ENCODE measurements at regions not wholly inside any gene's neighbourhood (a gene's known extent, or its start where the extent isn't known, plus 50 kb on each side); places are given as distances from the start of the nearest gene placed in this dataset.
"Not testable (repeated sequence)": the region's sequence is repeated elsewhere in the genome, so short reads cannot be mapped to it uniquely, and the experiment has no call there.

DNA sequence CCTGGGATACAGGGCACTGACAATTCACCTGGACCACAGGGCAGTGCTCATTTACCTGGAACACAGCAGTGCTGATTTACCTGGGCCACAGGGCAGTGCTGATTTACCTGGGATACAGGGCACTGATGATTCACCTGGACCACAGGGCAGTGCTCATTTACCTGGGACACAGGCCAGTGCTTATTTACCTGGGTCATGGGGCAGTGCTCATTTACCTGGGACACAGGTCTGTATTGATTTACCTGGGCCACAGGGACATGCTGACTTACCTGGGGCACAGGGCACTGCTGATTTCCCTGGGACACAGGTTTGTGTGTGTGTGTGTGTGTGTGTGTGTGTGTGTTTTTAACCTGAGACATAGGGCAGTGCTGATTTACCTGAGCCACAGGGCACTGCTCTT is 261.7 kb downstream of the MATN1 start:
- Histone ChIP-seq H3K36me3 (ENCODE audit: control insufficient read depth in 4 of 4, insufficient read depth in 3 of 4, low read depth in 1 of 4, low read length in 3 of 4) (no peaks in the 10 kb centered on the region), H3K4me3 (ENCODE audit: low read depth in 1 of 3, low read length in 3 of 3) (no peak overlapping the region), H3K9ac (ENCODE audit: low read depth in 1 of 2, low read length in 2 of 2) (no peak overlapping the region), H3K27ac (ENCODE audit: low read depth in 1 of 2, low read length in 2 of 2) (no peak overlapping the region), H3K4me1 (ENCODE audit: control insufficient read depth in 4 of 4, insufficient read depth in 4 of 4, low read length in 3 of 4) (no peaks in the 10 kb centered on the region), H3K27me3 (ENCODE audit: control insufficient read depth in 4 of 4, insufficient read depth in 4 of 4, low read length in 3 of 4) (no peaks in the 10 kb centered on the region), H3K9me3 (ENCODE audit: control insufficient read depth in 4 of 4, low read length in 3 of 4) (peaks cover 0 to 6% (median 3%) of the 10 kb centered on the region in 4 donors)
- TF ChIP-seq RAD21 (IDR thresholded peaks at IDR 0.05) (no peak), JUND (IDR thresholded peaks at IDR 0.05) (no peak), EGR1 (IDR thresholded peaks at IDR 0.05; ENCODE audit: low read depth in 2 of 2) (no peak), SP1 (IDR thresholded peaks at IDR 0.05) (no peak), TAF1 (conservative IDR thresholded peaks at IDR 0.05) (no peak), FOXA2 (IDR thresholded peaks at IDR 0.05) (no peak), FOXA1 (IDR thresholded peaks at IDR 0.05) (no peak), RXRA (IDR thresholded peaks at IDR 0.05) (no peak), HNF4G (IDR thresholded peaks at IDR 0.05) (no peak)
- TF ChIP-seq, protein P1, sequence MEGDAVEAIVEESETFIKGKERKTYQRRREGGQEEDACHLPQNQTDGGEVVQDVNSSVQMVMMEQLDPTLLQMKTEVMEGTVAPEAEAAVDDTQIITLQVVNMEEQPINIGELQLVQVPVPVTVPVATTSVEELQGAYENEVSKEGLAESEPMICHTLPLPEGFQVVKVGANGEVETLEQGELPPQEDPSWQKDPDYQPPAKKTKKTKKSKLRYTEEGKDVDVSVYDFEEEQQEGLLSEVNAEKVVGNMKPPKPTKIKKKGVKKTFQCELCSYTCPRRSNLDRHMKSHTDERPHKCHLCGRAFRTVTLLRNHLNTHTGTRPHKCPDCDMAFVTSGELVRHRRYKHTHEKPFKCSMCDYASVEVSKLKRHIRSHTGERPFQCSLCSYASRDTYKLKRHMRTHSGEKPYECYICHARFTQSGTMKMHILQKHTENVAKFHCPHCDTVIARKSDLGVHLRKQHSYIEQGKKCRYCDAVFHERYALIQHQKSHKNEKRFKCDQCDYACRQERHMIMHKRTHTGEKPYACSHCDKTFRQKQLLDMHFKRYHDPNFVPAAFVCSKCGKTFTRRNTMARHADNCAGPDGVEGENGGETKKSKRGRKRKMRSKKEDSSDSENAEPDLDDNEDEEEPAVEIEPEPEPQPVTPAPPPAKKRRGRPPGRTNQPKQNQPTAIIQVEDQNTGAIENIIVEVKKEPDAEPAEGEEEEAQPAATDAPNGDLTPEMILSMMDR (IDR thresholded peaks at IDR 0.05; ENCODE audit: low read depth, low read length, missing input control), result no peak
- TF ChIP-seq, protein P2, sequence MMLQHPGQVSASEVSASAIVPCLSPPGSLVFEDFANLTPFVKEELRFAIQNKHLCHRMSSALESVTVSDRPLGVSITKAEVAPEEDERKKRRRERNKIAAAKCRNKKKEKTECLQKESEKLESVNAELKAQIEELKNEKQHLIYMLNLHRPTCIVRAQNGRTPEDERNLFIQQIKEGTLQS (IDR thresholded peaks at IDR 0.05), result no peak
- DNase-seq (ENCODE audit: low spot score), result no peak

GRCh38 chr1:30460661-30461060 is 262.7 kb downstream of the MATN1 start:
- H3K4me1 ChIP-seq (ENCODE audit: control insufficient read depth in 4 of 4, insufficient read depth in 4 of 4, low read length in 3 of 4), result no peaks in the 10 kb centered on the region
- H3K4me3 ChIP-seq (ENCODE audit: low read depth in 1 of 3, low read length in 3 of 3), result no peak overlapping the region
- no peak for TF ChIP-seq HNF4A (conservative IDR thresholded peaks at IDR 0.05)
- TF ChIP-seq JUND (IDR thresholded peaks at IDR 0.05), result no peak
- no peak for TF ChIP-seq TAF1 (conservative IDR thresholded peaks at IDR 0.05)
- TF ChIP-seq FOXA1 (IDR thresholded peaks at IDR 0.05), result no peak
- no peak for TF ChIP-seq REST (IDR thresholded peaks at IDR 0.05)
- TF ChIP-seq YY1 (IDR thresholded peaks at IDR 0.05), result no peak
- no peak for TF ChIP-seq GABPA (IDR thresholded peaks at IDR 0.05 in 1 of 2, conservative IDR thresholded peaks at IDR 0.05 in 1 of 2)
- TF ChIP-seq HNF4G (IDR thresholded peaks at IDR 0.05), result no peak
- no peak for TF ChIP-seq FOXA2 (IDR thresholded peaks at IDR 0.05)
- TF ChIP-seq EGR1 (IDR thresholded peaks at IDR 0.05; ENCODE audit: low read depth in 2 of 2), result no peak
- TF ChIP-seq, protein P1 (IDR thresholded peaks at IDR 0.05; ENCODE audit: low read depth, low read length, missing input control), result no peak
- no peak for TF ChIP-seq RXRA (IDR thresholded peaks at IDR 0.05)
- H3K9me3 ChIP-seq (ENCODE audit: control insufficient read depth in 4 of 4, low read length in 3 of 4), result peaks cover 0 to 6% (median 3%) of the 10 kb centered on the region in 4 donors
- no peak overlapping the region for H3K9ac ChIP-seq (ENCODE audit: low read depth in 1 of 2, low read length in 2 of 2)
- no peak for DNase-seq (ENCODE audit: low spot score)
- H3K27ac ChIP-seq (ENCODE audit: low read depth in 1 of 2, low read length in 2 of 2), result no peak overlapping the region
- H3K36me3 ChIP-seq (ENCODE audit: control insufficient read depth in 4 of 4, insufficient read depth in 3 of 4, low read depth in 1 of 4, low read length in 3 of 4), result no peaks in the 10 kb centered on the region
- WGBS, result 75% methylated on average over 1 of the region's 1 CpG
- no peaks in the 10 kb centered on the region for H3K27me3 ChIP-seq (ENCODE audit: control insufficient read depth in 4 of 4, insufficient read depth in 4 of 4, low read length in 3 of 4)

DNA sequence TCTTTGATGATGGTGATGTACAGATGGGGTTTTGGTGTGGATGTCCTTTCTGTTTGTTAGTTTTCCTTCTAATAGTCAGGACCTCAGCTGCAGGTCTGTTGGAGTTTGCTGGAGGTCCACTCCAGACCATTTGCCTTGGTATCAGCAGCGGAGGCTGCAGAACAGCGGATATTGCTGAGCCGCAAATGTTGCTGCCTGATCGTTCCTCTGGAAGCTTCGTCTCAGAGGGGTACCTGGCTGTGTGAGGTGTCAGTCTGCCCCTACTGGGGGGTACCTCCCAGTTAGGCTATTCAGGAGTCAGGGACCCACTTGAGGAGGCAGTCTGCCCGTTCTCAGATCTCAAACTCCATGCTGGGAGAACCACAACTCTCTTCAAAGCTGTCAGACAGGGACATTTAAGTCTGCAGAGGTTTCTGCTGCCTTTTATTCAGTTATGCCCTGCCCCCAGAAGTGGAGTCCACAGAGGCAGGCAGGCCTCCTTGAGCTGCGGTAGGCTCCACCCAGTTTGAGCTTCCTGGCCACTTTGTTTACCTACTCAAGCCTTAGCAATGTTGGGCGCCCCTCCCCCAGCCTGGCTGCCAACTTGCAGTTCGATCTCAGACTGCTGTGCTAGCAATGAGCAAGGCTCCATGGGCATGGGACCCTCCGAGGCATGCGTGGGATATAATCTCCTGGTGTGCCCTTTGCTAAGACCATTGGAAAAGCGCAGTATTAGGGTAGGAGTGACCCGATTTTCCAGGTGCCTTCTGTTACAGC is 264.5 kb downstream of the MATN1 start:
- H3K36me3 ChIP-seq (ENCODE audit: control insufficient read depth in 4 of 4, insufficient read depth in 3 of 4, low read depth in 1 of 4, low read length in 3 of 4); H3K27ac ChIP-seq (ENCODE audit: low read depth in 1 of 2, low read length in 2 of 2); H3K27me3 ChIP-seq (ENCODE audit: control insufficient read depth in 4 of 4, insufficient read depth in 4 of 4, low read length in 3 of 4); H3K4me1 ChIP-seq (ENCODE audit: control insufficient read depth in 4 of 4, insufficient read depth in 4 of 4, low read length in 3 of 4); H3K9ac ChIP-seq (ENCODE audit: low read depth in 1 of 2, low read length in 2 of 2); H3K4me3 ChIP-seq (ENCODE audit: low read depth in 1 of 3, low read length in 3 of 3); DNase-seq (ENCODE audit: low spot score); H3K9me3 ChIP-seq (ENCODE audit: control insufficient read depth in 4 of 4, low read length in 3 of 4): not testable (repeated sequence)
- WGBS, result 81% methylated on average over 13 of the region's 13 CpGs
